ENCODE measurements at regions not wholly inside any gene's neighbourhood (a gene's known extent, or its start where the extent isn't known, plus 50 kb on each side); places are given as distances from the start of the nearest gene placed in this dataset.
"Not testable (repeated sequence)": the region's sequence is repeated elsewhere in the genome, so short reads cannot be mapped to it uniquely, and the experiment has no call there.

GRCh38 chr11:112714340-112714739, 246.9 kb upstream of the NCAM1 start:
- DNase-seq (ENCODE audit: low read depth) = not testable (repeated sequence)

GRCh38 chr11:112715056-112715455, 246.2 kb upstream of the NCAM1 start:
- no peak for DNase-seq (ENCODE audit: low read depth)

- no peak for DNase-seq (ENCODE audit: low read depth)
These were observed 242.7 kb upstream of the NCAM1 start for GRCh38 chr11:112718483-112718882.

- no peak for DNase-seq (ENCODE audit: low read depth)
These were observed 241.3 kb upstream of the NCAM1 start for GRCh38 chr11:112719736-112720525.

GRCh38 chr11:112722148-112722547, 239.1 kb upstream of the NCAM1 start:
- DNase-seq (ENCODE audit: low read depth) = no peak

GRCh38 chr11:112722876-112723275, 238.3 kb upstream of the NCAM1 start:
- no peak for DNase-seq (ENCODE audit: low read depth)

GRCh38 chr11:112723676-112724495, 237.3 kb upstream of the NCAM1 start:
- DNase-seq (ENCODE audit: low read depth) = no peak

- no peak for DNase-seq (ENCODE audit: low read depth)
These were observed 236.8 kb upstream of the NCAM1 start for GRCh38 chr11:112724496-112724790.

GRCh38 chr11:112725636-112726035, 235.6 kb upstream of the NCAM1 start:
- DNase-seq (ENCODE audit: low read depth) = no peak

GRCh38 chr11:112727341-112727841, 233.8 kb upstream of the NCAM1 start:
- no peak for DNase-seq (ENCODE audit: low read depth)

GRCh38 chr11:112728288-112728687, 232.9 kb upstream of the NCAM1 start:
- no peak for DNase-seq (ENCODE audit: low read depth)

GRCh38 chr11:112728716-112729115, 232.5 kb upstream of the NCAM1 start:
- no peak for DNase-seq (ENCODE audit: low read depth)

GRCh38 chr11:112730591-112730990, 230.6 kb upstream of the NCAM1 start:
- DNase-seq (ENCODE audit: low read depth) = no peak

GRCh38 chr11:112731538-112731937, 229.7 kb upstream of the NCAM1 start:
- DNase-seq (ENCODE audit: low read depth) = no peak

- DNase-seq (ENCODE audit: low read depth) = no peak
These were observed 229.2 kb upstream of the NCAM1 start for GRCh38 chr11:112732031-112732430.

GRCh38 chr11:112734207-112734606, 227.0 kb upstream of the NCAM1 start:
- no peak for DNase-seq (ENCODE audit: low read depth)

- no peak for DNase-seq (ENCODE audit: low read depth)
These were observed 225.8 kb upstream of the NCAM1 start for GRCh38 chr11:112735470-112735869.

- DNase-seq (ENCODE audit: low read depth) = no peak
These were observed 217.2 kb upstream of the NCAM1 start for GRCh38 chr11:112744041-112744440.

GRCh38 chr11:112745973-112746372, 215.2 kb upstream of the NCAM1 start:
- DNase-seq (ENCODE audit: low read depth) = no peak

GRCh38 chr11:112748252-112748651, 213.0 kb upstream of the NCAM1 start:
- DNase-seq (ENCODE audit: low read depth) = no peak

- DNase-seq (ENCODE audit: low read depth) = no peak
These were observed 212.3 kb upstream of the NCAM1 start for GRCh38 chr11:112748713-112749543.

GRCh38 chr11:112751329-112751728, 209.9 kb upstream of the NCAM1 start:
- DNase-seq (ENCODE audit: low read depth) = no peak
